Glutamatergic neuron (in vitro differentiated cells): ENCODE measurements at regions not wholly inside any gene's neighbourhood (a gene's known extent, or its start where the extent isn't known, plus 50 kb on each side); places are given as distances from the start of the nearest gene placed in this dataset.

ENCODE experiments used
- DNase-seq: peaks from one replicate; pipeline ENCODE4 v3.0.0; 2022
- H3K27ac Mint-ChIP-seq: one replicate; pipeline ENCODE4 v1.8.0; 2020; ENCODE audit warnings: mild to moderate bottlenecking, mixed read lengths, inconsistent platforms; ENCODE audit not compliant: unreplicated experiment
- H3K27me3 Mint-ChIP-seq: one replicate; pipeline ENCODE4 v1.8.0; 2020; ENCODE audit warnings: mild to moderate bottlenecking, moderate library complexity, mixed read lengths, inconsistent platforms; ENCODE audit not compliant: unreplicated experiment
- H3K36me3 Mint-ChIP-seq: one replicate; pipeline ENCODE4 v1.8.0; 2020; ENCODE audit warnings: mild to moderate bottlenecking, mixed read lengths, inconsistent platforms; ENCODE audit not compliant: unreplicated experiment
- H3K4me1 Mint-ChIP-seq: one replicate; pipeline ENCODE4 v1.8.0; 2020; ENCODE audit warnings: mild to moderate bottlenecking, low read depth, mixed read lengths, inconsistent platforms; ENCODE audit not compliant: unreplicated experiment
- H3K4me3 Mint-ChIP-seq: one replicate; pipeline ENCODE4 v1.8.0; 2020; ENCODE audit warnings: mild to moderate bottlenecking, mixed read lengths, inconsistent platforms; ENCODE audit not compliant: unreplicated experiment
- H3K9me3 Mint-ChIP-seq: one replicate; pipeline ENCODE4 v1.8.0; 2020; ENCODE audit warnings: mild to moderate bottlenecking, moderate library complexity, mixed read lengths, inconsistent platforms; ENCODE audit not compliant: unreplicated experiment
- TF ChIP-seq, protein P1 (sequence below): fragments of 200-600 bp; sonication (generic); IDR thresholded peaks from one replicate; pipeline ENCODE4 v1.5.0; 2021; ENCODE audit not compliant: partially characterized antibody, unreplicated experiment

GRCh38 chr12:78387721-78388120, 476.9 kb upstream of the SYT1 start:
- Mint-ChIP-seq H3K27ac (no peak overlapping the region), H3K4me3 (no peak overlapping the region), H3K9me3 (no peaks in the 10 kb centered on the region), H3K27me3 (no peaks in the 10 kb centered on the region), H3K4me1 (no peaks in the 10 kb centered on the region), H3K36me3 (no peaks in the 10 kb centered on the region)
- TF ChIP-seq, protein P1, sequence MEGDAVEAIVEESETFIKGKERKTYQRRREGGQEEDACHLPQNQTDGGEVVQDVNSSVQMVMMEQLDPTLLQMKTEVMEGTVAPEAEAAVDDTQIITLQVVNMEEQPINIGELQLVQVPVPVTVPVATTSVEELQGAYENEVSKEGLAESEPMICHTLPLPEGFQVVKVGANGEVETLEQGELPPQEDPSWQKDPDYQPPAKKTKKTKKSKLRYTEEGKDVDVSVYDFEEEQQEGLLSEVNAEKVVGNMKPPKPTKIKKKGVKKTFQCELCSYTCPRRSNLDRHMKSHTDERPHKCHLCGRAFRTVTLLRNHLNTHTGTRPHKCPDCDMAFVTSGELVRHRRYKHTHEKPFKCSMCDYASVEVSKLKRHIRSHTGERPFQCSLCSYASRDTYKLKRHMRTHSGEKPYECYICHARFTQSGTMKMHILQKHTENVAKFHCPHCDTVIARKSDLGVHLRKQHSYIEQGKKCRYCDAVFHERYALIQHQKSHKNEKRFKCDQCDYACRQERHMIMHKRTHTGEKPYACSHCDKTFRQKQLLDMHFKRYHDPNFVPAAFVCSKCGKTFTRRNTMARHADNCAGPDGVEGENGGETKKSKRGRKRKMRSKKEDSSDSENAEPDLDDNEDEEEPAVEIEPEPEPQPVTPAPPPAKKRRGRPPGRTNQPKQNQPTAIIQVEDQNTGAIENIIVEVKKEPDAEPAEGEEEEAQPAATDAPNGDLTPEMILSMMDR, result no peak
- no peak for DNase-seq

DNA sequence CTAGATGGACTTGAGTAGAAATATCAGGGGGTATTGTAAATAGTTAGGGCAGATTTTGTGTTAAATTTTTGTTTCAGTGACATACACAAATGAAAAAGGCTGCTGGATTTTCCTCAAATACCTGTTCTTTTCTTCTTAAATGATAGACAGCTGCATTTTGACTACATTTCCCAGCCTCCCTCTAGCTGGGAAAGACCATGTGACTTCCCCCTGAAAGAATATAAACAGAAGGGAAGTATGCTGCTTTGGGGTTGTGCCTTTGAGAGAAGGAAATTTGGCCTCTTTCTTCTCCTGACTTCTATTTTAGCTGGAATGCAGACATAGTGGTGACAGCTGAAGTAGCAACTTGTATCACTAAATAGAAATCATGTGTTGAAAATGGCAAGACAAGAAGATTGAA, 476.1 kb upstream of the SYT1 start:
- Mint-ChIP-seq H3K36me3 (no peaks in the 10 kb centered on the region), H3K27me3 (no peaks in the 10 kb centered on the region)

GRCh38 chr12:78390920-78391319, 473.7 kb upstream of the SYT1 start:
- no peak overlapping the region for H3K4me3 Mint-ChIP-seq
- no peaks in the 10 kb centered on the region for H3K4me1 Mint-ChIP-seq
- no peak overlapping the region for H3K27ac Mint-ChIP-seq
- TF ChIP-seq, protein P1, result no peak
- no peaks in the 10 kb centered on the region for H3K36me3 Mint-ChIP-seq
- no peaks in the 10 kb centered on the region for H3K27me3 Mint-ChIP-seq
- no peak for DNase-seq
- no peaks in the 10 kb centered on the region for H3K9me3 Mint-ChIP-seq

More for the DNA sequence above, 476.1 kb upstream of the SYT1 start:
- H3K4me3 Mint-ChIP-seq, result no peak overlapping the region
- H3K4me1 Mint-ChIP-seq, result no peaks in the 10 kb centered on the region
- no peak for DNase-seq
- H3K9me3 Mint-ChIP-seq, result no peaks in the 10 kb centered on the region
- no peak overlapping the region for H3K27ac Mint-ChIP-seq
- TF ChIP-seq, protein P1, result no peak

- TF ChIP-seq, protein P1, result no peak
- no peak for DNase-seq
- Mint-ChIP-seq H3K4me1 (peaks cover 2% of the 10 kb centered on the region), H3K4me3 (no peak overlapping the region), H3K27me3 (no peaks in the 10 kb centered on the region), H3K9me3 (no peaks in the 10 kb centered on the region), H3K36me3 (no peaks in the 10 kb centered on the region), H3K27ac (no peak overlapping the region)
Observed at GRCh38 chr12:78392918-78393317, 471.7 kb upstream of the SYT1 start.

DNA sequence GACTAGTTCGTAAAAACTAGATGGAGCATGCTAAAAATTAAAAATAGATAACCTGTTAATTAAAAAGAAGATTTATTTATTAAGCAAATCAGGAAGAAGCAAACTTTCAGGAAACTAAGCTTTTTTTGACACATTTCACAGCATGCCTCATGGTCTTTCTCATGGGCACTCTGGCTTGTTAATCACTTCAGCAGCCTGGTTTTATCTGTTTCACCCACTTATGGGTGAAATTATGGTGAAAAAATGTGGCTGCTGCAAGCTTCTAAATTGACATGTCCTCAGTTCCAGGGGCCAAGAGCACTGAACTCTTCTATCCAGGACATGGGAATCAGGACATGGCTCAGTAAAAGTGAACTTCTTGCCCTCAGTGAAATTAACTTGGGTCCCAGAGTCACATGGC, 468.6 kb upstream of the SYT1 start:
- Mint-ChIP-seq H3K36me3 (no peaks in the 10 kb centered on the region), H3K27ac (no peak overlapping the region), H3K9me3 (no peaks in the 10 kb centered on the region), H3K4me1 (peaks cover 2% of the 10 kb centered on the region), H3K27me3 (no peaks in the 10 kb centered on the region), H3K4me3 (no peak overlapping the region)
- no peak for DNase-seq
- TF ChIP-seq, protein P1, result no peak
